NOMO-1 (cell line): ENCODE measurements at regions not wholly inside any gene's neighbourhood (a gene's known extent, or its start where the extent isn't known, plus 50 kb on each side); places are given as distances from the start of the nearest gene placed in this dataset.
A peak's percentile ranks its signal among the peaks of the same experiment; 100 is the strongest.

Source experiments
- DNase-seq, 2 experiments: peaks; one replicate each; lab custom pipeline; 2025; ENCODE audit not compliant: unreplicated experiment in 2 of 2; lab: John Stamatoyannopoulos, UW

GRCh38 chr21:28112511-28112910 lies 880.2 kb downstream of the LTN1 start:
- DNase-seq = no peak

- no peak for DNase-seq
Observed at GRCh38 chr21:28111151-28111619, 881.5 kb downstream of the LTN1 start.

- DNase-seq = no peak
Observed at GRCh38 chr21:28110716-28111115, 882.0 kb downstream of the LTN1 start.

- DNase-seq = no peak
Observed at GRCh38 chr21:28110074-28110473, 882.6 kb downstream of the LTN1 start.

- no peak for DNase-seq
Observed at GRCh38 chr21:28106370-28106890, 886.2 kb downstream of the LTN1 start.

- no peak for DNase-seq
Observed at GRCh38 chr21:28104346-28104745, 888.3 kb downstream of the LTN1 start.

- no peak for DNase-seq
Observed at GRCh38 chr21:28100366-28100765, 892.3 kb downstream of the LTN1 start.

GRCh38 chr21:28099001-28099705 lies 893.5 kb downstream of the LTN1 start:
- peak; percentile 7 to 45 for DNase-seq

GRCh38 chr21:28091466-28091865 lies 901.2 kb downstream of the LTN1 start:
- DNase-seq = no peak

- no peak for DNase-seq
Observed at GRCh38 chr21:28090546-28090945, 902.1 kb downstream of the LTN1 start.

GRCh38 chr21:28089599-28090441 lies 902.9 kb downstream of the LTN1 start:
- no peak for DNase-seq

GRCh38 chr21:28086861-28087581 lies 905.7 kb downstream of the LTN1 start:
- no peak for DNase-seq

- no peak for DNase-seq
Observed at GRCh38 chr21:28084951-28085350, 907.7 kb downstream of the LTN1 start.

GRCh38 chr21:28083350-28083749 lies 909.3 kb downstream of the LTN1 start:
- DNase-seq = no peak

GRCh38 chr21:28078126-28078525 lies 914.6 kb downstream of the LTN1 start:
- no peak for DNase-seq

- DNase-seq = no peak
Observed at GRCh38 chr21:28074676-28075075, 918.0 kb downstream of the LTN1 start.

- DNase-seq = no peak
Observed at GRCh38 chr21:28072601-28073000, 920.1 kb downstream of the LTN1 start.

- DNase-seq = no peak
Observed at GRCh38 chr21:28069450-28069923, 923.2 kb downstream of the LTN1 start.

- no peak for DNase-seq
Observed at GRCh38 chr21:28068455-28069358, 924.0 kb downstream of the LTN1 start.
